Smooth muscle cell (in vitro differentiated cells): ENCODE measurements at regions not wholly inside any gene's neighbourhood (a gene's known extent, or its start where the extent isn't known, plus 50 kb on each side); places are given as distances from the start of the nearest gene placed in this dataset.

Experiments
- DNase-seq: peaks from one replicate; lab custom pipeline; 2025; ENCODE audit not compliant: unreplicated experiment; lab: John Stamatoyannopoulos, UW
- H2AFZ ChIP-seq: fragments of 200-600 bp; sonication (generic); 2 replicates; pipeline ENCODE4 v1.6.0; 2016; ENCODE audit warnings: antibody characterized with exemption, low read depth, mild to moderate bottlenecking
- H3F3A ChIP-seq: fragments of 200-600 bp; sonication (generic); 2 replicates; pipeline ENCODE4 v1.6.0; 2017; ENCODE audit warnings: antibody characterized with exemption, low read depth
- H3K27ac ChIP-seq: fragments of 200-600 bp; sonication (generic); 2 replicates; pipeline ENCODE4 v1.5.1; 2016; ENCODE audit warnings: low read depth, mild to moderate bottlenecking
- H3K27me3 ChIP-seq: fragments of 200-600 bp; sonication (generic); 2 replicates; pipeline ENCODE4 v1.6.1; 2016; ENCODE audit warnings: low read depth, mild to moderate bottlenecking
- H3K36me3 ChIP-seq: fragments of 200-600 bp; sonication (generic); 2 replicates; pipeline ENCODE4 v1.5.1; 2016; ENCODE audit warnings: low read depth
- H3K4me1 ChIP-seq: fragments of 200-600 bp; sonication (generic); 2 replicates; pipeline ENCODE4 v1.5.1; 2016; ENCODE audit warnings: low read depth
- H3K4me2 ChIP-seq: fragments of 200-600 bp; sonication (generic); 2 replicates; pipeline ENCODE4 v1.6.0; 2016; ENCODE audit warnings: mild to moderate bottlenecking
- H3K4me3 ChIP-seq: fragments of 200-600 bp; sonication (generic); 2 replicates; pipeline ENCODE4 v1.5.1; 2016; ENCODE audit warnings: mild to moderate bottlenecking
- H3K79me2 ChIP-seq: fragments of 200-600 bp; sonication (generic); 2 replicates; pipeline ENCODE4 v1.6.0; 2016; ENCODE audit warnings: low read depth, mild to moderate bottlenecking
- H3K9ac ChIP-seq: fragments of 200-600 bp; sonication (generic); 2 replicates; pipeline ENCODE4 v1.6.0; 2016; ENCODE audit warnings: low read depth
- H3K9me3 ChIP-seq: fragments of 200-600 bp; sonication (generic); replicated peaks from 2 replicates; pipeline ENCODE4 v1.5.1; 2016; ENCODE audit warnings: low read depth
- H4K20me1 ChIP-seq: fragments of 200-600 bp; sonication (generic); 2 replicates; pipeline ENCODE4 v1.6.0; 2016; ENCODE audit warnings: low read depth
- CTCF ChIP-seq: fragments of 200-600 bp; sonication (generic); IDR thresholded peaks from 2 replicates; pipeline ENCODE4 v1.5.1; 2017; ENCODE audit warnings: borderline replicate concordance, mild to moderate bottlenecking, antibody characterized with exemption; ENCODE audit not compliant: insufficient read depth, poor library complexity, severe bottlenecking
- WGBS: methylation state at CpG from one replicate; pipeline ENCODE4 v1.1.7; 2016; ENCODE audit warnings: low lambda C conversion rate; 5-methylcytosine and 5-hydroxymethylcytosine counted together

- Histone ChIP-seq H3F3A (peaks cover 11% of the 10 kb centered on the region), H3K27ac (peak overlapping the region; percentile 93), H3K79me2 (no peaks in the 10 kb centered on the region), H3K27me3 (no peaks in the 10 kb centered on the region), H3K9me3 (no peaks in the 10 kb centered on the region), H2AFZ (no peak overlapping the region), H3K4me2 (no peak overlapping the region), H3K4me3 (no peak overlapping the region), H3K4me1 (peaks cover 10% of the 10 kb centered on the region), H4K20me1 (no peaks in the 10 kb centered on the region), H3K9ac (no peak overlapping the region), H3K36me3 (no peaks in the 10 kb centered on the region)
- DNase-seq: no peak
- TF ChIP-seq CTCF: peak; percentile 24
- 68% methylated on average over 4 of the region's 4 CpGs for WGBS
Measured at GRCh38 chrX:95056901-95057300, 1382.9 kb downstream of the FAM133A start.

GRCh38 chrX:95057341-95057740 lies 1383.3 kb downstream of the FAM133A start:
- Histone ChIP-seq H3K4me3 (no peak overlapping the region), H3K36me3 (no peaks in the 10 kb centered on the region), H3K9me3 (no peaks in the 10 kb centered on the region), H3K4me2 (no peak overlapping the region), H3K27me3 (no peaks in the 10 kb centered on the region), H3K9ac (no peak overlapping the region), H3K4me1 (peaks cover 10% of the 10 kb centered on the region), H3K79me2 (no peaks in the 10 kb centered on the region), H3F3A (peaks cover 11% of the 10 kb centered on the region), H4K20me1 (no peaks in the 10 kb centered on the region), H3K27ac (peak overlapping the region; percentile 93), H2AFZ (no peak overlapping the region)
- DNase-seq: no peak
- WGBS: 45% methylated on average over 2 of the region's 2 CpGs
- TF ChIP-seq CTCF: no peak

GRCh38 chrX:95058815-95059214 lies 1384.8 kb downstream of the FAM133A start:
- Histone ChIP-seq H3F3A (peaks cover 11% of the 10 kb centered on the region), H3K79me2 (no peaks in the 10 kb centered on the region), H3K27me3 (no peaks in the 10 kb centered on the region), H3K4me1 (peaks cover 10% of the 10 kb centered on the region), H4K20me1 (no peaks in the 10 kb centered on the region), H2AFZ (no peak overlapping the region), H3K9me3 (no peaks in the 10 kb centered on the region), H3K4me2 (peak overlapping the region; percentile 59), H3K9ac (peak overlapping the region; percentile 65), H3K36me3 (no peaks in the 10 kb centered on the region), H3K4me3 (no peak overlapping the region), H3K27ac (peak overlapping the region; percentile 93)
- DNase-seq: no peak
- no peak for TF ChIP-seq CTCF
- 0% methylated on average over 1 of the region's 1 CpG for WGBS

- no peak for TF ChIP-seq CTCF
- Histone ChIP-seq H3F3A (peaks cover 11% of the 10 kb centered on the region), H3K9ac (no peak overlapping the region), H3K36me3 (no peaks in the 10 kb centered on the region), H3K4me1 (peaks cover 10% of the 10 kb centered on the region), H3K4me3 (no peak overlapping the region), H3K4me2 (peak overlapping the region; percentile 59), H3K27ac (peak overlapping the region; percentile 93), H4K20me1 (no peaks in the 10 kb centered on the region), H3K27me3 (no peaks in the 10 kb centered on the region), H3K79me2 (no peaks in the 10 kb centered on the region), H2AFZ (no peak overlapping the region), H3K9me3 (no peaks in the 10 kb centered on the region)
- no peak for DNase-seq
- 58% methylated on average over 2 of the region's 2 CpGs for WGBS
Measured at GRCh38 chrX:95059909-95060308, 1385.9 kb downstream of the FAM133A start.
